Uterus (tissue), 3 donors: ENCODE measurements at regions not wholly inside any gene's neighbourhood (a gene's known extent, or its start where the extent isn't known, plus 50 kb on each side); places are given as distances from the start of the nearest gene placed in this dataset.

ENCODE experiments used
- DNase-seq, 2 donors: peaks; one replicate each; pipeline ENCODE4 v3.0.0-alpha.2; 2019 to 2020
- H3K27ac ChIP-seq, 2 donors: fragments of 200-600 bp; sonication (generic); 1 replicate in 1 of 2; 2 replicates in 1 of 2; pipeline ENCODE4 v1.5.1; 2016 to 2018
- H3K27me3 ChIP-seq, 2 donors: fragments of 200-600 bp; sonication (generic); one replicate each; pipeline ENCODE4 v1.5.1; 2018 to 2019; ENCODE audit warnings: control low read depth in 1 of 2
- H3K36me3 ChIP-seq, 2 donors: fragments of 200-600 bp; sonication (generic); one replicate each; pipeline ENCODE4 v1.5.1; 2019; ENCODE audit warnings: control low read depth in 1 of 2
- H3K4me1 ChIP-seq, 2 donors: fragments of 200-600 bp; sonication (generic); one replicate each; pipeline ENCODE4 v1.5.1; 2018 to 2019; ENCODE audit warnings: control low read depth in 1 of 2
- H3K4me3 ChIP-seq, 2 donors: fragments of 200-600 bp; sonication (generic); 1 replicate in 1 of 2; 2 replicates in 1 of 2; pipeline ENCODE4 v1.5.1; 2018 to 2019; ENCODE audit warnings: mild to moderate bottlenecking in 1 of 2
- H3K9me3 ChIP-seq, 2 donors: fragments of 200-600 bp; sonication (generic); one replicate each; pipeline ENCODE4 v1.5.1; 2019; ENCODE audit warnings: control low read depth in 1 of 2
- CTCF ChIP-seq, 4 experiments: fragments of 200-600 bp in 2 of 4; fragments of 450-650 bp in 2 of 4; sonication (generic) in 2 of 4; IDR thresholded peaks; one replicate each; pipeline ENCODE4 v1.5.1; 2016 to 2019; ENCODE audit warnings: antibody characterized with exemption in 4 of 4, mild to moderate bottlenecking in 2 of 4, moderate library complexity in 1 of 4
- POLR2A ChIP-seq, 2 donors: fragments of 450-650 bp; IDR thresholded peaks; one replicate each; pipeline ENCODE4 v1.6.1; 2016; ENCODE audit warnings: antibody characterized with exemption in 2 of 2, mild to moderate bottlenecking in 1 of 2, moderate library complexity in 1 of 2
- intact Hi-C: fragments of 100-400 bp; cut with DNase I; formaldehyde crosslinking; loops from one replicate; pipeline ENCODE4 v1.15.1; 2023; ENCODE audit warnings: low total_unique reads
- donor health status: DM: yes; HTN: yes; CAD: no.

- no peaks in the 10 kb centered on the region for H3K27me3 ChIP-seq
- H3K4me3 ChIP-seq, result no peak overlapping the region
- no peaks in the 10 kb centered on the region for H3K9me3 ChIP-seq
- intact Hi-C loops, result no loop called here
- no peaks in the 10 kb centered on the region for H3K4me1 ChIP-seq
- no peaks in the 10 kb centered on the region for H3K36me3 ChIP-seq
- no peak for DNase-seq
- TF ChIP-seq POLR2A (IDR thresholded peaks at IDR 0.05) (no peak), CTCF (IDR thresholded peaks at IDR 0.05) (no peak)
- H3K27ac ChIP-seq, result no peak overlapping the region
Measured at GRCh38 chr13:31929031-31929770, 102.4 kb upstream of the FRY start.

- H3K9me3 ChIP-seq, result no peaks in the 10 kb centered on the region
- TF ChIP-seq POLR2A (IDR thresholded peaks at IDR 0.05) (no peak), CTCF (IDR thresholded peaks at IDR 0.05) (no peak)
- no peak overlapping the region for H3K27ac ChIP-seq
- no peak for DNase-seq
- no peaks in the 10 kb centered on the region for H3K36me3 ChIP-seq
- H3K27me3 ChIP-seq, result no peaks in the 10 kb centered on the region
- no peaks in the 10 kb centered on the region for H3K4me1 ChIP-seq
- intact Hi-C loops, result no loop called here
- H3K4me3 ChIP-seq, result no peak overlapping the region
Measured at GRCh38 chr13:31930490-31930889, 101.1 kb upstream of the FRY start.

- H3K27me3 ChIP-seq, result no peaks in the 10 kb centered on the region
- H3K9me3 ChIP-seq, result no peaks in the 10 kb centered on the region
- intact Hi-C loops, result no loop called here
- H3K4me3 ChIP-seq, result no peak overlapping the region
- H3K36me3 ChIP-seq, result no peaks in the 10 kb centered on the region
- TF ChIP-seq CTCF (IDR thresholded peaks at IDR 0.05), result no peak
- TF ChIP-seq POLR2A (IDR thresholded peaks at IDR 0.05), result no peak
- no peak for DNase-seq
- H3K27ac ChIP-seq, result no peak overlapping the region
- H3K4me1 ChIP-seq, result no peaks in the 10 kb centered on the region
Measured at GRCh38 chr13:31930901-31931522, 100.6 kb upstream of the FRY start.

- DNase-seq, result no peak
- Histone ChIP-seq H3K27ac (no peak overlapping the region), H3K36me3 (no peaks in the 10 kb centered on the region), H3K4me3 (no peak overlapping the region), H3K9me3 (no peaks in the 10 kb centered on the region), H3K4me1 (no peaks in the 10 kb centered on the region), H3K27me3 (no peaks in the 10 kb centered on the region)
- TF ChIP-seq CTCF (IDR thresholded peaks at IDR 0.05) (no peak), POLR2A (IDR thresholded peaks at IDR 0.05) (no peak)
- intact Hi-C loops, result no loop called here
Measured at GRCh38 chr13:31937436-31937835, 94.1 kb upstream of the FRY start.

- TF ChIP-seq CTCF (IDR thresholded peaks at IDR 0.05) (no peak), POLR2A (IDR thresholded peaks at IDR 0.05) (no peak)
- H3K36me3 ChIP-seq, result no peaks in the 10 kb centered on the region
Measured at GRCh38 chr13:31940076-31940475, 91.5 kb upstream of the FRY start.

More at GRCh38 chr13:31940076-31940475, 91.5 kb upstream of the FRY start:
- no peak for DNase-seq
- no peaks in the 10 kb centered on the region for H3K9me3 ChIP-seq
- no peaks in the 10 kb centered on the region for H3K27me3 ChIP-seq
- no peak overlapping the region for H3K27ac ChIP-seq
- H3K4me1 ChIP-seq, result no peaks in the 10 kb centered on the region
- no peak overlapping the region for H3K4me3 ChIP-seq
- intact Hi-C loops, result no loop called here
